ENCODE measurements at regions not wholly inside any gene's neighbourhood (a gene's known extent, or its start where the extent isn't known, plus 50 kb on each side); places are given as distances from the start of the nearest gene placed in this dataset.

- TF ChIP-seq POLR2A (IDR thresholded peaks at IDR 0.05; ENCODE audit: low read length) (no peak), GATA1 (IDR thresholded peaks at IDR 0.05; ENCODE audit: low read depth, low read length) (no peak)
These were observed 758.0 kb downstream of the BCL11B start for GRCh38 chr14:98514016-98514415.

Measured in erythroblast (primary cell).